Endothelial cell of umbilical vein (primary cell): ENCODE measurements at regions not wholly inside any gene's neighbourhood (a gene's known extent, or its start where the extent isn't known, plus 50 kb on each side); places are given as distances from the start of the nearest gene placed in this dataset.

Experiments
- BruUV-seq: library from RNA; stranded (reverse); fragments of 400-500 nt; replicated peaks from 2 replicates; lab custom pipeline; 2021; lab: Mats Ljungman, UMichigan
- CTCF ChIA-PET: fragments of 300-600, 350-600 bp; sonication (Branson Sonifier 250); formaldehyde crosslinking; loops from one replicate; lab custom pipeline; 2021; ENCODE audit warnings: antibody characterized with exemption, inconsistent platforms; lab: Charles Lee
- POLR2A ChIA-PET: fragments of 300-600, 350-600 bp; sonication (Branson Sonifier 250); formaldehyde crosslinking; loops from one replicate; lab custom pipeline; 2021; ENCODE audit warnings: antibody characterized with exemption, inconsistent platforms; lab: Charles Lee
- DNase-seq: peaks from one replicate; pipeline ENCODE4 v3.0.0-alpha.2; 2011; ENCODE audit warnings: low read depth, low spot score
- FAIRE-seq: peaks from 2 replicates; lab custom pipeline; 2011; peaks lifted over from hg19 to GRCh38; lab: Jason Lieb, UNC
- H2AFZ ChIP-seq: 2 replicates; pipeline ENCODE4 v1.6.0; 2012; ENCODE audit warnings: low read depth, low read length, control low read depth, inconsistent platforms
- H3K27ac ChIP-seq: 2 replicates; pipeline ENCODE4 v1.5.1; 2011; ENCODE audit warnings: low read depth, mild to moderate bottlenecking, control low read depth, low read length, moderate library complexity; ENCODE audit not compliant: insufficient read depth
- H3K27me3 ChIP-seq, 2 experiments: 2 replicates each; pipeline versions ENCODE4 v1.6.0 to v1.6.1; 2011; ENCODE audit warnings: low read length in 2 of 2, mixed read lengths in 1 of 2; ENCODE audit not compliant: control insufficient read depth in 2 of 2, insufficient read depth in 2 of 2
- H3K36me3 ChIP-seq, 2 experiments: 2 replicates in 1 of 2; 3 replicates in 1 of 2; pipeline ENCODE4 v1.5.1; 2011; ENCODE audit warnings: low read length in 2 of 2, mild to moderate bottlenecking in 1 of 2, moderate library complexity in 1 of 2; ENCODE audit not compliant: control insufficient read depth in 2 of 2, insufficient read depth in 2 of 2; ENCODE audit errors: extremely low read depth in 1 of 2
- H3K4me1 ChIP-seq: 3 replicates; pipeline ENCODE4 v1.5.1; 2011; ENCODE audit warnings: mild to moderate bottlenecking, low read length; ENCODE audit not compliant: control insufficient read depth, insufficient read depth; ENCODE audit errors: extremely low read depth
- H3K4me2 ChIP-seq: 2 replicates; pipeline ENCODE4 v1.6.1; 2011; ENCODE audit warnings: low read length, control low read depth, mixed read lengths; ENCODE audit not compliant: insufficient read depth
- H3K4me3 ChIP-seq, 3 experiments: fragments of 200-600 bp in 1 of 3; sonication (generic), shearing (Covaris generic) in 1 of 3; replicated peaks in 1 of 3; 2 replicates each; pipeline ENCODE4 v1.5.1; 2011 to 2016; ENCODE audit warnings: control low read depth in 3 of 3, low read length in 3 of 3, mild to moderate bottlenecking in 2 of 3, inconsistent platforms in 1 of 3, low read depth in 1 of 3, moderate library complexity in 1 of 3; ENCODE audit not compliant: insufficient read depth in 1 of 3
- H3K79me2 ChIP-seq: 2 replicates; pipeline ENCODE4 v1.6.0; 2012; ENCODE audit warnings: low read length, inconsistent platforms; ENCODE audit not compliant: control insufficient read depth, insufficient read depth
- H3K9ac ChIP-seq: replicated peaks from 2 replicates; pipeline ENCODE3; 2011; ENCODE audit warnings: low read length, control low read depth; ENCODE audit not compliant: insufficient read depth; ENCODE audit errors: extremely low read depth
- H3K9me1 ChIP-seq: replicated peaks from 3 replicates; pipeline ENCODE4 v1.6.0; 2011; ENCODE audit warnings: mild to moderate bottlenecking, low read length; ENCODE audit not compliant: control insufficient read depth, insufficient read depth; ENCODE audit errors: extremely low read depth
- H3K9me3 ChIP-seq: replicated peaks from 2 replicates; pipeline ENCODE4 v1.5.1; 2012; ENCODE audit warnings: low read length, inconsistent platforms; ENCODE audit not compliant: control insufficient read depth, insufficient read depth
- H4K20me1 ChIP-seq: replicated peaks from 2 replicates; pipeline ENCODE3; 2011; ENCODE audit warnings: mild to moderate bottlenecking, low read length; ENCODE audit not compliant: control insufficient read depth, insufficient read depth; ENCODE audit errors: extremely low read depth
- CTCF ChIP-seq, 2 donors: IDR thresholded peaks; 1 replicate in 1 of 2; 2 replicates in 1 of 2; pipeline ENCODE4 v1.5.1; 2011; ENCODE audit warnings: low read length in 2 of 2, mild to moderate bottlenecking in 2 of 2, moderate library complexity in 2 of 2, control low read depth in 1 of 2, inconsistent platforms in 1 of 2, low read depth in 1 of 2; ENCODE audit not compliant: insufficient read depth in 1 of 2; ENCODE audit errors: extremely low read depth in 1 of 2
- EZH2 ChIP-seq: IDR thresholded peaks from 2 replicates; pipeline ENCODE4 v1.6.1; 2012; ENCODE audit warnings: borderline replicate concordance, low read depth, mild to moderate bottlenecking, moderate library complexity, low read length, inconsistent platforms; ENCODE audit not compliant: severe bottlenecking
- FOS ChIP-seq: IDR thresholded peaks from 2 replicates; pipeline ENCODE4 v1.6.1; 2011; ENCODE audit warnings: mild to moderate bottlenecking, low read length, moderate library complexity, borderline replicate concordance; ENCODE audit not compliant: insufficient read depth
- GATA2 ChIP-seq: IDR thresholded peaks from 2 replicates; pipeline ENCODE4 v1.7.0; 2011; ENCODE audit warnings: low read depth, mild to moderate bottlenecking, moderate library complexity, mixed read lengths, low read length; ENCODE audit not compliant: insufficient read length, insufficient read depth
- JUN ChIP-seq: IDR thresholded peaks from 2 replicates; pipeline ENCODE4 v1.6.1; 2011; ENCODE audit warnings: borderline replicate concordance, low read depth; ENCODE audit not compliant: insufficient read length, insufficient read depth
- MAX ChIP-seq: IDR thresholded peaks from 2 replicates; pipeline ENCODE4 v1.6.1; 2011; ENCODE audit not compliant: insufficient read depth, insufficient read length
- MYC ChIP-seq: IDR thresholded peaks from one replicate; pipeline ENCODE4 v1.6.1; 2011; ENCODE audit warnings: mild to moderate bottlenecking, low read depth, low read length
- POLR2A ChIP-seq: IDR thresholded peaks from 2 replicates; pipeline ENCODE4 v1.6.1; 2012; ENCODE audit warnings: low read depth, mild to moderate bottlenecking, control low read depth, low read length
- POLR2AphosphoS5 ChIP-seq: IDR thresholded peaks from 2 replicates; pipeline ENCODE4 v1.6.1; 2012; ENCODE audit warnings: low read depth, mild to moderate bottlenecking, control low read depth, low read length, moderate library complexity; ENCODE audit not compliant: insufficient read depth
- dilution Hi-C: fragments of 300-500 bp; cut with MboI; formaldehyde crosslinking; loops from one replicate; pipeline ENCODE4 v1.15.0; 2019; ENCODE audit warnings: low sequenced_read_pairs; ENCODE audit not compliant: extremely low pct_ligation_motif_present
- intact Hi-C: fragments of 100-400 bp; cut with micrococcal nuclease; formaldehyde crosslinking; loops from one replicate; pipeline ENCODE4 v1.10.0; 2022

- DNase-seq: no peak
Observed at GRCh38 chr4:155478336-155478835, 101.6 kb upstream of the MAP9 start.

More at GRCh38 chr4:155478336-155478835, 101.6 kb upstream of the MAP9 start:
- dilution Hi-C loops: no loop called here
- Histone ChIP-seq H2AFZ (no peak overlapping the region), H3K4me3 (no peak overlapping the region), H3K36me3 (no peaks in the 10 kb centered on the region), H3K27ac (no peak overlapping the region), H3K9ac (no peak overlapping the region), H3K4me2 (no peak overlapping the region), H3K9me3 (no peaks in the 10 kb centered on the region), H3K9me1 (no peaks in the 10 kb centered on the region), H3K79me2 (no peaks in the 10 kb centered on the region), H3K27me3 (no peaks in the 10 kb centered on the region), H3K4me1 (peaks cover 11% of the 10 kb centered on the region), H4K20me1 (no peaks in the 10 kb centered on the region)
- TF ChIP-seq EZH2: no peak
- no peak for TF ChIP-seq CTCF (IDR thresholded peaks at IDR 0.05; ENCODE audit: extremely low read depth in 1 of 2, insufficient read depth in 1 of 2, low read depth in 1 of 2, low read length in 2 of 2)
- TF ChIP-seq MAX: no peak
- TF ChIP-seq POLR2AphosphoS5: no peak
- TF ChIP-seq JUN: no peak
- TF ChIP-seq FOS: no peak
- TF ChIP-seq POLR2A: no peak
- no peak for TF ChIP-seq MYC
- no peak for TF ChIP-seq GATA2
- ChIA-PET POLR2A (no interaction called here), CTCF (no interaction called here)
- no TSS peak for BruUV-seq
- intact Hi-C loops: no loop called here
- no peak for FAIRE-seq
